PC-9 (cell line): ENCODE measurements at regions not wholly inside any gene's neighbourhood (a gene's known extent, or its start where the extent isn't known, plus 50 kb on each side); places are given as distances from the start of the nearest gene placed in this dataset.

Source experiments
- BruUV-seq: library from RNA; stranded (reverse); fragments of 400-500 nt; replicated peaks from 2 replicates; lab custom pipeline; 2021; lab: Mats Ljungman, UMichigan
- CTCF ChIA-PET: fragments of 300-600 bp; sonication (Branson Sonifier 250); formaldehyde crosslinking; loops from one replicate; lab custom pipeline; 2022; ENCODE audit warnings: antibody characterized with exemption; lab: Charles Lee
- POLR2A ChIA-PET: fragments of 300-600 bp; sonication (Branson Sonifier 250); formaldehyde crosslinking; loops from one replicate; lab custom pipeline; 2022; ENCODE audit warnings: antibody characterized with exemption; ENCODE audit not compliant: unreplicated experiment; lab: Charles Lee
- DNase-seq, 2 experiments: peaks; one replicate each; pipeline versions ENCODE4 v3.0.0 to v3.0.0-alpha.2; 2015 to 2022; ENCODE audit warnings: mixed read lengths in 1 of 2
- H2AFZ ChIP-seq: fragments of 200-600 bp; sonication (generic); 2 replicates; pipeline ENCODE4 v1.8.1; 2017; ENCODE audit warnings: antibody characterized with exemption
- H3F3A ChIP-seq: fragments of 200-600 bp; sonication (generic); 2 replicates; pipeline ENCODE4 v1.8.1; 2017; ENCODE audit warnings: antibody characterized with exemption, mild to moderate bottlenecking, low read depth; ENCODE audit not compliant: insufficient read depth
- H3K27ac ChIP-seq: fragments of 200-600 bp; sonication (generic); 2 replicates; pipeline ENCODE4 v1.6.1; 2016; ENCODE audit warnings: mixed run types
- H3K27me3 ChIP-seq: fragments of 200-600 bp; sonication (generic); 2 replicates; pipeline ENCODE4 v1.6.1; 2016; ENCODE audit warnings: low read depth, mixed run types; ENCODE audit not compliant: insufficient read depth
- H3K36me3 ChIP-seq: fragments of 200-600 bp; sonication (generic); 2 replicates; pipeline ENCODE4 v1.6.1; 2016; ENCODE audit warnings: low read depth, mixed run types
- H3K4me1 ChIP-seq: fragments of 200-600 bp; sonication (generic); replicated peaks from 2 replicates; pipeline ENCODE4 v1.6.1; 2016; ENCODE audit warnings: mixed run types; ENCODE audit not compliant: insufficient read depth
- H3K4me2 ChIP-seq: fragments of 200-600 bp; sonication (generic); 2 replicates; pipeline ENCODE4 v1.6.1; 2017; ENCODE audit warnings: mixed run types
- H3K4me3 ChIP-seq: fragments of 200-600 bp; sonication (generic); 2 replicates; pipeline ENCODE4 v1.6.1; 2016; ENCODE audit warnings: mixed run types
- H3K79me2 ChIP-seq: fragments of 200-600 bp; sonication (generic); 2 replicates; pipeline ENCODE4 v1.6.1; 2017; ENCODE audit warnings: low read depth, mixed run types
- H3K9me2 ChIP-seq: fragments of 200-600 bp; sonication (generic); 2 replicates; pipeline ENCODE4 v1.8.1; 2017; ENCODE audit warnings: mild to moderate bottlenecking; ENCODE audit not compliant: insufficient read depth
- H3K9me3 ChIP-seq: fragments of 200-600 bp; sonication (generic); 2 replicates; pipeline ENCODE4 v1.8.1; 2016; ENCODE audit warnings: low read depth; ENCODE audit not compliant: insufficient read depth
- H4K20me1 ChIP-seq: fragments of 200-600 bp; sonication (generic); 2 replicates; pipeline ENCODE4 v1.8.1; 2017; ENCODE audit not compliant: insufficient read depth
- CTCF ChIP-seq: fragments of 200-600 bp; sonication (generic); conservative IDR thresholded peaks from 2 replicates; pipeline ENCODE4 v1.6.1; 2017; ENCODE audit warnings: mixed run types, antibody characterized with exemption, mild to moderate bottlenecking, moderate library complexity
- EZH2 ChIP-seq: fragments of 200-600 bp; sonication (generic); IDR thresholded peaks from 2 replicates; pipeline ENCODE4 v1.8.0; 2017; ENCODE audit warnings: antibody characterized with exemption, low read depth
- intact Hi-C: fragments of 100-400 bp; cut with micrococcal nuclease; formaldehyde crosslinking; loops from one replicate; pipeline ENCODE4 v1.10.0; 2022; ENCODE audit not compliant: unreplicated experiment

GRCh38 chr16:73192232-73192894 is 144.4 kb upstream of the ZFHX3 start:
- ChIA-PET CTCF (no interaction called here), POLR2A (no interaction called here)
- no peaks in the 10 kb centered on the region for H3K4me1 ChIP-seq
- no peak overlapping the region for H3K4me3 ChIP-seq
- no peaks in the 10 kb centered on the region for H4K20me1 ChIP-seq
- H3F3A ChIP-seq, result no peaks in the 10 kb centered on the region
- no peak overlapping the region for H2AFZ ChIP-seq
- no peaks in the 10 kb centered on the region for H3K9me2 ChIP-seq
- TF ChIP-seq EZH2 (no peak), CTCF (no peak)
- no peak overlapping the region for H3K27ac ChIP-seq
- intact Hi-C loops, result no loop called here
- H3K9me3 ChIP-seq, result no peaks in the 10 kb centered on the region
- BruUV-seq, result no TSS peak
- no peaks in the 10 kb centered on the region for H3K36me3 ChIP-seq
- H3K4me2 ChIP-seq, result no peak overlapping the region
- H3K27me3 ChIP-seq, result peaks cover 8% of the 10 kb centered on the region; the same call in 1 of the 2 replicates
- no peaks in the 10 kb centered on the region for H3K79me2 ChIP-seq
- DNase-seq, result no peak

- CTCF ChIA-PET, result no interaction called here
- Histone ChIP-seq H3F3A (no peaks in the 10 kb centered on the region), H3K79me2 (no peaks in the 10 kb centered on the region), H3K36me3 (no peaks in the 10 kb centered on the region), H3K4me1 (no peaks in the 10 kb centered on the region), H3K27ac (no peak overlapping the region), H3K27me3 (peaks cover 8% of the 10 kb centered on the region; the same call in 1 of the 2 replicates), H3K4me2 (no peak overlapping the region), H3K9me2 (no peaks in the 10 kb centered on the region), H3K9me3 (no peaks in the 10 kb centered on the region), H4K20me1 (no peaks in the 10 kb centered on the region), H2AFZ (no peak overlapping the region), H3K4me3 (no peak overlapping the region)
- DNase-seq, result no peak
- POLR2A ChIA-PET, result no interaction called here
- TF ChIP-seq EZH2 (no peak), CTCF (no peak)
- intact Hi-C loops, result no loop called here
- no TSS peak for BruUV-seq
Observed at GRCh38 chr16:73191660-73192046, 143.7 kb upstream of the ZFHX3 start.

GRCh38 chr16:73190688-73191659 is 143.0 kb upstream of the ZFHX3 start:
- Histone ChIP-seq H3K27ac (no peak overlapping the region), H3K9me2 (no peaks in the 10 kb centered on the region), H3F3A (no peaks in the 10 kb centered on the region), H3K4me1 (no peaks in the 10 kb centered on the region), H3K36me3 (no peaks in the 10 kb centered on the region), H3K9me3 (no peaks in the 10 kb centered on the region), H3K27me3 (peaks cover 8% of the 10 kb centered on the region; the same call in 1 of the 2 replicates), H4K20me1 (no peaks in the 10 kb centered on the region), H3K4me3 (no peak overlapping the region), H3K4me2 (no peak overlapping the region), H2AFZ (no peak overlapping the region), H3K79me2 (no peaks in the 10 kb centered on the region)
- no peak for DNase-seq
- CTCF ChIA-PET, result interaction anchor here (0.7 kb wide), 1 partner anchor 114 kb away, joined by 3 read pairs; no protein-coding TSS in a partner anchor
- POLR2A ChIA-PET, result no interaction called here
- no TSS peak for BruUV-seq
- TF ChIP-seq EZH2 (no peak), CTCF (no peak)
- intact Hi-C loops, result no loop called here
